ENCODE measurements at regions not wholly inside any gene's neighbourhood (a gene's known extent, or its start where the extent isn't known, plus 50 kb on each side); places are given as distances from the start of the nearest gene placed in this dataset.

GRCh38 chr13:59211606-59212005 is 952.1 kb downstream of the DIAPH3 start:
- no peak for DNase-seq
- H2AFZ ChIP-seq (ENCODE audit: low read length) = no peak overlapping the region
- Mint-ChIP-seq H3K27ac (no peak overlapping the region), H3K9me3 (no peaks in the 10 kb centered on the region), H3K36me3 (ENCODE audit: insufficient read depth in 1 of 3, low read depth in 3 of 3) (no peaks in the 10 kb centered on the region), H3K27me3 (ENCODE audit: low read depth) (no peaks in the 10 kb centered on the region; the same call in 1 of the 2 replicates), H3K4me3 (no peak overlapping the region), H3K4me1 (peaks cover 10 to 17% of the 10 kb centered on the region in 2 experiments)
- no peak overlapping the region for H2BK15ac ChIP-seq (ENCODE audit: low read depth, low read length)
- H3K14ac ChIP-seq (ENCODE audit: insufficient read depth, low read length) = no peak overlapping the region
- no peaks in the 10 kb centered on the region for H3K9me3 ChIP-seq (ENCODE audit: control insufficient read depth, low read depth, low read length)
- no peak overlapping the region for H3K18ac ChIP-seq (ENCODE audit: insufficient read length, low read depth, low read length)
- no peak overlapping the region for H2BK5ac ChIP-seq (ENCODE audit: insufficient read length, low read length)
- H3K4me2 ChIP-seq (ENCODE audit: insufficient read depth, insufficient read length, low read length) = no peak overlapping the region
- no peak overlapping the region for H2BK12ac ChIP-seq (ENCODE audit: insufficient read length, low read depth, low read length)
- no peak overlapping the region for H4K91ac ChIP-seq (ENCODE audit: insufficient read length, low read depth, low read length)
- no peak overlapping the region for H3K9ac ChIP-seq (ENCODE audit: extremely low read depth, insufficient read length, low read length)
- no peak overlapping the region for H3K4ac ChIP-seq (ENCODE audit: low read depth, low read length)
- no peaks in the 10 kb centered on the region for H3K4me1 ChIP-seq (ENCODE audit: insufficient read depth, low read length)
- no peak overlapping the region for H3K27ac ChIP-seq (ENCODE audit: insufficient read length, low read depth, low read length)
- H3K27me3 ChIP-seq (ENCODE audit: insufficient read depth, low read length) = no peaks in the 10 kb centered on the region
- no peak overlapping the region for H2BK20ac ChIP-seq (ENCODE audit: low read depth, low read length, poor library complexity, severe bottlenecking)
- H2AK5ac ChIP-seq (ENCODE audit: insufficient read length, low read length) = no peak overlapping the region
- no peak overlapping the region for H3K23ac ChIP-seq (ENCODE audit: insufficient read length, low read depth, low read length)
- H3K56ac ChIP-seq (ENCODE audit: insufficient read length, low read depth, low read length) = no peak overlapping the region
- no peaks in the 10 kb centered on the region for H3K79me1 ChIP-seq (ENCODE audit: insufficient read depth, low read depth, low read length, poor library complexity, severe bottlenecking)
- H4K5ac ChIP-seq (ENCODE audit: insufficient read length, low read depth, low read length) = no peak overlapping the region
- H3K23me2 ChIP-seq (ENCODE audit: insufficient read length, low read depth, low read length, poor library complexity, severe bottlenecking) = no peaks in the 10 kb centered on the region
- H2BK120ac ChIP-seq (ENCODE audit: low read depth, low read length, poor library complexity, severe bottlenecking) = no peak overlapping the region
- no peaks in the 10 kb centered on the region for H4K20me1 ChIP-seq (ENCODE audit: control insufficient read depth, insufficient read depth, insufficient read length)
- no CpG with 5 or more reads among the region's 3 CpGs for WGBS (ENCODE audit: extremely low coverage, insufficient read length, low lambda C conversion rate)
- no peak for TF ChIP-seq CTCF (conservative IDR thresholded peaks at IDR 0.05)
- no peak overlapping the region for H3T11ph ChIP-seq (ENCODE audit: low read length)
- no peaks in the 10 kb centered on the region for H3K79me2 ChIP-seq (ENCODE audit: insufficient read depth, low read length)
- no peak overlapping the region for H4K8ac ChIP-seq (replicated peaks; ENCODE audit: insufficient read length, low read depth, low read length)
